Neural crest cell (in vitro differentiated cells): ENCODE measurements at regions not wholly inside any gene's neighbourhood (a gene's known extent, or its start where the extent isn't known, plus 50 kb on each side); places are given as distances from the start of the nearest gene placed in this dataset.

Experiments used
- DNase-seq: peaks from one replicate; pipeline ENCODE4 v3.0.0; 2021; ENCODE audit warnings: low read depth, mixed read lengths, low spot score
- H3K27ac Mint-ChIP-seq: one replicate; pipeline ENCODE4 v1.8.0; 2021; ENCODE audit warnings: mild to moderate bottlenecking, mixed read lengths; ENCODE audit not compliant: unreplicated experiment
- H3K27me3 Mint-ChIP-seq: 2 replicates; pipeline ENCODE4 v1.8.0; 2021; ENCODE audit warnings: low read depth, mild to moderate bottlenecking, mixed read lengths
- H3K36me3 Mint-ChIP-seq: 2 replicates; pipeline ENCODE4 v1.8.0; 2021; ENCODE audit warnings: low read depth, mild to moderate bottlenecking, mixed read lengths
- H3K4me1 Mint-ChIP-seq: 2 replicates; pipeline ENCODE4 v1.8.0; 2021; ENCODE audit warnings: mixed read lengths
- H3K4me3 Mint-ChIP-seq: one replicate; pipeline ENCODE4 v1.8.0; 2021; ENCODE audit warnings: mild to moderate bottlenecking, mixed read lengths
- H3K9me3 Mint-ChIP-seq: 2 replicates; pipeline ENCODE4 v1.8.0; 2021; ENCODE audit warnings: mixed read lengths
- CTCF ChIP-seq: fragments of 200-600 bp; sonication (generic); conservative IDR thresholded peaks from 2 replicates; pipeline ENCODE4 v1.5.0; 2021; ENCODE audit warnings: antibody characterized with exemption, mild to moderate bottlenecking

GRCh38 chr2:195319112-195319460, 337.9 kb upstream of the SLC39A10 start:
- no peak for DNase-seq
- Mint-ChIP-seq H3K27ac (no peak overlapping the region), H3K36me3 (no peaks in the 10 kb centered on the region), H3K4me3 (no peak overlapping the region), H3K4me1 (no peaks in the 10 kb centered on the region), H3K9me3 (no peaks in the 10 kb centered on the region), H3K27me3 (no peaks in the 10 kb centered on the region)
- no peak for TF ChIP-seq CTCF

- Mint-ChIP-seq H3K36me3 (no peaks in the 10 kb centered on the region), H3K4me3 (no peak overlapping the region), H3K27me3 (no peaks in the 10 kb centered on the region), H3K4me1 (no peaks in the 10 kb centered on the region), H3K27ac (no peak overlapping the region), H3K9me3 (no peaks in the 10 kb centered on the region)
- peak; percentile 90 for TF ChIP-seq CTCF
- peak; percentile 45 for DNase-seq
These were observed 338.4 kb upstream of the SLC39A10 start for GRCh38 chr2:195318440-195319111.

GRCh38 chr2:195317550-195317949, 339.5 kb upstream of the SLC39A10 start:
- TF ChIP-seq CTCF: no peak
- no peaks in the 10 kb centered on the region for H3K27me3 Mint-ChIP-seq

GRCh38 chr2:195316486-195316885, 340.5 kb upstream of the SLC39A10 start:
- Mint-ChIP-seq H3K9me3 (no peaks in the 10 kb centered on the region), H3K4me1 (no peaks in the 10 kb centered on the region), H3K4me3 (no peak overlapping the region), H3K36me3 (no peaks in the 10 kb centered on the region), H3K27me3 (no peaks in the 10 kb centered on the region), H3K27ac (no peak overlapping the region)
- TF ChIP-seq CTCF: no peak
- no peak for DNase-seq

More at GRCh38 chr2:195317550-195317949, 339.5 kb upstream of the SLC39A10 start:
- Mint-ChIP-seq H3K27ac (no peak overlapping the region), H3K9me3 (no peaks in the 10 kb centered on the region), H3K4me1 (no peaks in the 10 kb centered on the region), H3K36me3 (no peaks in the 10 kb centered on the region), H3K4me3 (no peak overlapping the region)
- DNase-seq: no peak

- Mint-ChIP-seq H3K27ac (no peak overlapping the region), H3K36me3 (no peaks in the 10 kb centered on the region), H3K4me3 (no peak overlapping the region), H3K9me3 (no peaks in the 10 kb centered on the region), H3K4me1 (no peaks in the 10 kb centered on the region), H3K27me3 (no peaks in the 10 kb centered on the region)
- no peak for TF ChIP-seq CTCF
- no peak for DNase-seq
These were observed 343.1 kb upstream of the SLC39A10 start for GRCh38 chr2:195313962-195314361.
